ES-I3 (cell line): ENCODE measurements at regions not wholly inside any gene's neighbourhood (a gene's known extent, or its start where the extent isn't known, plus 50 kb on each side); places are given as distances from the start of the nearest gene placed in this dataset.

ENCODE experiments used
- H3K36me3 ChIP-seq: 2 replicates; pipeline ENCODE4 v1.6.1; 2013; ENCODE audit warnings: mild to moderate bottlenecking, low read length, control low read depth, moderate library complexity; ENCODE audit not compliant: insufficient read depth
- H3K4me1 ChIP-seq: 2 replicates; pipeline ENCODE4 v1.6.1; 2013; ENCODE audit warnings: mild to moderate bottlenecking, control low read depth, low read length; ENCODE audit not compliant: insufficient read depth
- H3K9ac ChIP-seq: 2 replicates; pipeline ENCODE4 v1.6.1; 2013; ENCODE audit warnings: low read depth, mild to moderate bottlenecking, low read length, moderate library complexity
- H3K9me3 ChIP-seq: 2 replicates; pipeline ENCODE4 v1.6.1; 2013; ENCODE audit warnings: mild to moderate bottlenecking, low read length, moderate library complexity; ENCODE audit not compliant: control insufficient read depth, insufficient read depth

GRCh38 chr2:7891312-7891711 lies 790.5 kb upstream of the ID2 start:
- H3K36me3 ChIP-seq: peaks cover 20% of the 10 kb centered on the region; the same call in 1 of the 2 replicates
- H3K9me3 ChIP-seq: no peaks in the 10 kb centered on the region; the same call in 1 of the 2 replicates
- peaks cover 41% of the 10 kb centered on the region for H3K4me1 ChIP-seq
- H3K9ac ChIP-seq: no peak overlapping the region

- Histone ChIP-seq H3K9me3 (no peaks in the 10 kb centered on the region; the same call in 1 of the 2 replicates), H3K9ac (no peak overlapping the region), H3K36me3 (peaks cover 12% of the 10 kb centered on the region; the same call in 1 of the 2 replicates), H3K4me1 (peaks cover 30% of the 10 kb centered on the region)
These were observed 786.6 kb upstream of the ID2 start for GRCh38 chr2:7895289-7895688.

GRCh38 chr2:7896940-7897487 lies 784.8 kb upstream of the ID2 start:
- Histone ChIP-seq H3K9me3 (no peaks in the 10 kb centered on the region), H3K4me1 (peaks cover 18% of the 10 kb centered on the region; the same call in 1 of the 2 replicates), H3K9ac (no peak overlapping the region), H3K36me3 (peaks cover 5% of the 10 kb centered on the region; the same call in 1 of the 2 replicates)

- no peak overlapping the region for H3K9ac ChIP-seq
- H3K4me1 ChIP-seq: peaks cover 18% of the 10 kb centered on the region; the same call in 1 of the 2 replicates
- no peaks in the 10 kb centered on the region for H3K36me3 ChIP-seq
- no peaks in the 10 kb centered on the region for H3K9me3 ChIP-seq
These were observed 782.6 kb upstream of the ID2 start for GRCh38 chr2:7899241-7899640.

GRCh38 chr2:7899923-7900322 lies 781.9 kb upstream of the ID2 start:
- H3K36me3 ChIP-seq: no peaks in the 10 kb centered on the region
- H3K4me1 ChIP-seq: peaks cover 18% of the 10 kb centered on the region; the same call in 1 of the 2 replicates
- H3K9ac ChIP-seq: no peak overlapping the region
- H3K9me3 ChIP-seq: no peaks in the 10 kb centered on the region

GRCh38 chr2:7900593-7900992 lies 781.3 kb upstream of the ID2 start:
- Histone ChIP-seq H3K36me3 (no peaks in the 10 kb centered on the region), H3K9ac (no peak overlapping the region), H3K9me3 (no peaks in the 10 kb centered on the region), H3K4me1 (peaks cover 18% of the 10 kb centered on the region; the same call in 1 of the 2 replicates)

GRCh38 chr2:7902251-7902765 lies 779.5 kb upstream of the ID2 start:
- Histone ChIP-seq H3K9ac (no peak overlapping the region), H3K9me3 (no peaks in the 10 kb centered on the region), H3K4me1 (peaks cover 16% of the 10 kb centered on the region; the same call in 1 of the 2 replicates), H3K36me3 (no peaks in the 10 kb centered on the region)

- H3K36me3 ChIP-seq: no peaks in the 10 kb centered on the region
- no peak overlapping the region for H3K9ac ChIP-seq
- no peaks in the 10 kb centered on the region for H3K9me3 ChIP-seq
- peaks cover 4% of the 10 kb centered on the region; the same call in 1 of the 2 replicates for H3K4me1 ChIP-seq
These were observed 777.5 kb upstream of the ID2 start for GRCh38 chr2:7904319-7904718.

- Histone ChIP-seq H3K36me3 (no peaks in the 10 kb centered on the region), H3K4me1 (no peaks in the 10 kb centered on the region), H3K9ac (no peak overlapping the region), H3K9me3 (no peaks in the 10 kb centered on the region)
These were observed 776.1 kb upstream of the ID2 start for GRCh38 chr2:7905756-7906155.

- Histone ChIP-seq H3K9ac (no peak overlapping the region), H3K36me3 (no peaks in the 10 kb centered on the region), H3K4me1 (no peaks in the 10 kb centered on the region), H3K9me3 (no peaks in the 10 kb centered on the region)
These were observed 775.4 kb upstream of the ID2 start for GRCh38 chr2:7906431-7906830.

- no peaks in the 10 kb centered on the region for H3K9me3 ChIP-seq
- no peaks in the 10 kb centered on the region for H3K4me1 ChIP-seq
- no peak overlapping the region for H3K9ac ChIP-seq
- H3K36me3 ChIP-seq: no peaks in the 10 kb centered on the region
These were observed 774.8 kb upstream of the ID2 start for GRCh38 chr2:7907041-7907440.

GRCh38 chr2:7910752-7911151 lies 771.1 kb upstream of the ID2 start:
- no peaks in the 10 kb centered on the region for H3K4me1 ChIP-seq
- no peaks in the 10 kb centered on the region for H3K36me3 ChIP-seq

GRCh38 chr2:7911196-7911595 lies 770.7 kb upstream of the ID2 start:
- Histone ChIP-seq H3K36me3 (no peaks in the 10 kb centered on the region), H3K4me1 (no peaks in the 10 kb centered on the region), H3K9ac (no peak overlapping the region), H3K9me3 (no peaks in the 10 kb centered on the region)

More at GRCh38 chr2:7910752-7911151, 771.1 kb upstream of the ID2 start:
- H3K9me3 ChIP-seq: no peaks in the 10 kb centered on the region
- H3K9ac ChIP-seq: no peak overlapping the region

GRCh38 chr2:7913974-7914373 lies 767.9 kb upstream of the ID2 start:
- Histone ChIP-seq H3K9ac (no peak overlapping the region), H3K4me1 (no peaks in the 10 kb centered on the region), H3K36me3 (no peaks in the 10 kb centered on the region), H3K9me3 (no peaks in the 10 kb centered on the region)

GRCh38 chr2:7915302-7916091 lies 766.4 kb upstream of the ID2 start:
- no peak overlapping the region for H3K9ac ChIP-seq
- no peaks in the 10 kb centered on the region for H3K9me3 ChIP-seq
- H3K36me3 ChIP-seq: no peaks in the 10 kb centered on the region
- no peaks in the 10 kb centered on the region for H3K4me1 ChIP-seq
